ENCODE measurements at regions not wholly inside any gene's neighbourhood (a gene's known extent, or its start where the extent isn't known, plus 50 kb on each side); places are given as distances from the start of the nearest gene placed in this dataset.

DNA sequence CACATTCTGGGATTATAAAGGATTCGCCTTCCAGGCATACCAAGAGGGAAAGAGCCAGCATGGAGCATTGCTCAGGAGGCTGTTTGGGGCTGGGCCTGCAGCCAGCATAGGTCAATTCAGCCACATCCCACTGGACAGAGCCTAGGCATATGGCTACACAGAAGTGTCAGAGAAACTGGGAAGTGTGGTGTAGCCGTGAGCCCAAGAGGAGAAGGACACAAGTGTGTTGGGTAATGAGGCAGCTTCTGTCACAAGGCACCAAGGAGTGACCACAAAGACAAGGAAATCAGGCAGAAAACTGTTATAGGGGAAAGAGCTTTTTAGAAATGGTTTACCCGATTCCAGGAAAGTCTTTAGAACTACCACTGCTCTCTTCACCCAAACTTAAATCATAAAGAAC is 178.6 kb upstream of the TBL1X start:
- H3K27me3 ChIP-seq (ENCODE audit: insufficient read depth in 3 of 3, low read length in 2 of 3): peaks cover 0 to 10% (median 0%) of the 10 kb centered on the region in 3 donors
- intact Hi-C loops (cut with DNase I): no loop called here
- no peaks in the 10 kb centered on the region for H3K4me1 ChIP-seq
- no peak overlapping the region for H3K4me3 ChIP-seq
- no peak for TF ChIP-seq CTCF (IDR thresholded peaks at IDR 0.05)
- ATAC-seq: no peak
- H3K36me3 ChIP-seq (ENCODE audit: insufficient read depth in 1 of 2, low read depth in 1 of 2): no peaks in the 10 kb centered on the region
- WGBS, 3 donors: 75 to 88% (median 80%) methylated on average over 3 of the region's 3 CpGs
- no peak for DNase-seq
- H3K9me3 ChIP-seq: no peaks in the 10 kb centered on the region
- no peak overlapping the region for H3K27ac ChIP-seq

GRCh38 chrX:9291629-9292028 is 173.2 kb upstream of the TBL1X start:
- no peak for TF ChIP-seq CTCF (IDR thresholded peaks at IDR 0.05)
- H3K27me3 ChIP-seq (ENCODE audit: insufficient read depth in 3 of 3, low read length in 2 of 3): peaks cover 0 to 24% (median 0%) of the 10 kb centered on the region in 3 donors
- no peak overlapping the region for H3K4me3 ChIP-seq

GRCh38 chrX:9293051-9293496 is 171.8 kb upstream of the TBL1X start:
- intact Hi-C loops (cut with DNase I): no loop called here

More at GRCh38 chrX:9291629-9292028, 173.2 kb upstream of the TBL1X start:
- Histone ChIP-seq H3K36me3 (ENCODE audit: insufficient read depth in 1 of 2, low read depth in 1 of 2) (no peaks in the 10 kb centered on the region), H3K27ac (no peak overlapping the region), H3K9me3 (no peaks in the 10 kb centered on the region), H3K4me1 (no peaks in the 10 kb centered on the region)
- WGBS, 3 donors: 19 to 22% (median 19%) methylated on average over 16 to 22 of the region's 22 CpGs
- no peak for DNase-seq
- intact Hi-C loops (cut with DNase I): no loop called here
- no peak for ATAC-seq

DNA sequence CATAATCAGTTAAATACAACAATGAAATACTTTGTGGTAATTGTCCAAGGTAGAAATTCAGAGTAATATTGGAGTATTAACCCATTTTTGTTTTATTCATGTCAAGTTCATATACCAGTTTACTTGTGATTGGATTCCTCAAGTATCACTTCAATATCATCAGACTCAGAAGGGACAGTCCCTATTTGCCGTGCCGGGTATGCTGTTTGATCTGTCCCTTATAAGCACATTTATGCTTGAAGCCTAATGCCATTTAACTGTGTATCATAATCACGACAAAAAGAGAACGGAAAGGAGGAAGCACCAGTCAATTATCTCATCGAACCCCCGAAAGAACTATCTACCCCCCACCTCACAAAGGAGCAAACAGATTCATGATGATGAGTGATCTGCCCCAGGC is 171.0 kb upstream of the TBL1X start:
- no peaks in the 10 kb centered on the region for H3K9me3 ChIP-seq
- H3K36me3 ChIP-seq (ENCODE audit: insufficient read depth in 1 of 2, low read depth in 1 of 2): no peaks in the 10 kb centered on the region
- no peak overlapping the region for H3K27ac ChIP-seq
- H3K4me3 ChIP-seq: no peak overlapping the region
- H3K4me1 ChIP-seq: no peaks in the 10 kb centered on the region
- TF ChIP-seq CTCF (IDR thresholded peaks at IDR 0.05): no peak
- ATAC-seq (no peak), DNase-seq (no peak)
- WGBS, 3 donors: 50 to 74% (median 73%) methylated on average over 6 of the region's 6 CpGs
- intact Hi-C loops (cut with DNase I): no loop called here
- peaks cover 0 to 24% (median 0%) of the 10 kb centered on the region in 3 donors for H3K27me3 ChIP-seq (ENCODE audit: insufficient read depth in 3 of 3, low read length in 2 of 3)

More at GRCh38 chrX:9293051-9293496, 171.8 kb upstream of the TBL1X start:
- H3K4me3 ChIP-seq: no peak overlapping the region
- no peak for DNase-seq
- H3K4me1 ChIP-seq: no peaks in the 10 kb centered on the region
- peaks cover 0 to 24% (median 0%) of the 10 kb centered on the region in 3 donors for H3K27me3 ChIP-seq (ENCODE audit: insufficient read depth in 3 of 3, low read length in 2 of 3)
- no peak overlapping the region for H3K27ac ChIP-seq
- WGBS, 3 donors: 30 to 51% (median 49%) methylated on average over 18 of the region's 18 CpGs
- no peak for ATAC-seq
- no peak for TF ChIP-seq CTCF (IDR thresholded peaks at IDR 0.05)
- no peaks in the 10 kb centered on the region for H3K36me3 ChIP-seq (ENCODE audit: insufficient read depth in 1 of 2, low read depth in 1 of 2)
- no peaks in the 10 kb centered on the region for H3K9me3 ChIP-seq

- no peak for TF ChIP-seq CTCF (IDR thresholded peaks at IDR 0.05)
- DNase-seq (no peak), ATAC-seq (no peak)
- Histone ChIP-seq H3K27ac (no peak overlapping the region), H3K36me3 (ENCODE audit: insufficient read depth in 1 of 2, low read depth in 1 of 2) (no peaks in the 10 kb centered on the region), H3K27me3 (ENCODE audit: insufficient read depth in 3 of 3, low read length in 2 of 3) (peaks cover 0 to 23% (median 0%) of the 10 kb centered on the region in 3 donors), H3K4me1 (no peaks in the 10 kb centered on the region), H3K9me3 (no peaks in the 10 kb centered on the region), H3K4me3 (no peak overlapping the region)
- intact Hi-C loops (cut with DNase I): no loop called here
- WGBS, 3 donors: 86 to 94% (median 88%) methylated on average over 5 of the region's 5 CpGs
Measured at GRCh38 chrX:9295551-9295950, 169.3 kb upstream of the TBL1X start.

All from psoas muscle (tissue), 7 donors.